ENCODE measurements at regions not wholly inside any gene's neighbourhood (a gene's known extent, or its start where the extent isn't known, plus 50 kb on each side); places are given as distances from the start of the nearest gene placed in this dataset.

DNA sequence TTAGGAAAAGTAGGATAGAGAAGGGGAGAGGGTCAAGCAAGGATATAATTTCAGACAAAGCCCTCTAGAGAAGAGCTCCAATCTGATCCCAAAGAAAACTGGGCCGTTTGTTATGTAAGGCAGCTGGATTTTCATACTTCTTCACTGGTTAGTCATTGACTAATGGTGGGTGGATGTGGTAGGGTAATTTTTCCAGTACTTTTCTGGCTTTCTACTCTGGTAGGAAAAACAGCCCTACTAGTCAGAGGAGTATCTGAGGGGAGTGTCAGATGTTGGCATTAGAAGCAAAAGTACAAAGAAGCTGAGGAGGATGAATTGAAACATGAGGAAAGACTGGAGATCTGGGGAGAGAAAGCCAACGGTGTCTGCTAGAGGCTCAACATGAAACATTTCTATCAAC lies 145.3 kb downstream of the TNFSF18 start:
- Histone ChIP-seq H2BK120ac (ENCODE audit: low read depth, low read length) (no peak overlapping the region), H3K36me3 (replicated peaks in 1 of 2; ENCODE audit: control insufficient read depth in 2 of 2, insufficient read depth in 2 of 2, low read length in 2 of 2) (no peaks in the 10 kb centered on the region), H2AFZ (ENCODE audit: low read length) (no peak overlapping the region), H3K27me3 (ENCODE audit: control insufficient read depth in 3 of 3, insufficient read depth in 3 of 3, low read depth in 1 of 3, low read length in 3 of 3) (no peaks in the 10 kb centered on the region), H3K23ac (ENCODE audit: low read depth, low read length, poor library complexity) (no peak overlapping the region), H3K18ac (ENCODE audit: low read length) (no peak overlapping the region), H3K9me3 (replicated peaks in 1 of 2; ENCODE audit: control insufficient read depth in 2 of 2, insufficient read depth in 1 of 2, low read depth in 1 of 2, low read length in 2 of 2) (no peaks in the 10 kb centered on the region), H4K8ac (ENCODE audit: low read depth, low read length) (no peak overlapping the region), H3K9ac (ENCODE audit: low read depth, low read length, poor library complexity) (no peak overlapping the region), H4K91ac (ENCODE audit: low read depth, low read length, poor library complexity) (no peak overlapping the region), H3K4me2 (ENCODE audit: insufficient read depth, low read length, poor library complexity, severe bottlenecking) (no peak overlapping the region), H3K4me3 (ENCODE audit: low read length in 2 of 2) (no peak overlapping the region), H3K79me1 (ENCODE audit: low read depth, low read length) (no peaks in the 10 kb centered on the region), H2BK12ac (ENCODE audit: low read length) (no peak overlapping the region), H2BK5ac (ENCODE audit: low read length) (no peak overlapping the region), H2AK5ac (ENCODE audit: low read depth, low read length) (no peak overlapping the region), H2BK15ac (ENCODE audit: low read length) (no peak overlapping the region), H3K27ac (replicated peaks; ENCODE audit: low read length) (no peak overlapping the region), H3K4me1 (ENCODE audit: control insufficient read depth in 2 of 2, insufficient read depth in 1 of 2, low read depth in 1 of 2, low read length in 2 of 2) (peaks cover 0 to 5% of the 10 kb centered on the region in 2 donors), H3K14ac (ENCODE audit: low read length) (no peak overlapping the region), H3K4ac (ENCODE audit: low read length) (no peak overlapping the region)
- no CpG with 5 or more reads among the region's 2 CpGs for WGBS, 2 donors (ENCODE audit: extremely low coverage in 2 of 2, insufficient read length in 2 of 2, insufficient replicate concordance in 1 of 2)
- no peak for DNase-seq (ENCODE audit: low spot score)

DNA sequence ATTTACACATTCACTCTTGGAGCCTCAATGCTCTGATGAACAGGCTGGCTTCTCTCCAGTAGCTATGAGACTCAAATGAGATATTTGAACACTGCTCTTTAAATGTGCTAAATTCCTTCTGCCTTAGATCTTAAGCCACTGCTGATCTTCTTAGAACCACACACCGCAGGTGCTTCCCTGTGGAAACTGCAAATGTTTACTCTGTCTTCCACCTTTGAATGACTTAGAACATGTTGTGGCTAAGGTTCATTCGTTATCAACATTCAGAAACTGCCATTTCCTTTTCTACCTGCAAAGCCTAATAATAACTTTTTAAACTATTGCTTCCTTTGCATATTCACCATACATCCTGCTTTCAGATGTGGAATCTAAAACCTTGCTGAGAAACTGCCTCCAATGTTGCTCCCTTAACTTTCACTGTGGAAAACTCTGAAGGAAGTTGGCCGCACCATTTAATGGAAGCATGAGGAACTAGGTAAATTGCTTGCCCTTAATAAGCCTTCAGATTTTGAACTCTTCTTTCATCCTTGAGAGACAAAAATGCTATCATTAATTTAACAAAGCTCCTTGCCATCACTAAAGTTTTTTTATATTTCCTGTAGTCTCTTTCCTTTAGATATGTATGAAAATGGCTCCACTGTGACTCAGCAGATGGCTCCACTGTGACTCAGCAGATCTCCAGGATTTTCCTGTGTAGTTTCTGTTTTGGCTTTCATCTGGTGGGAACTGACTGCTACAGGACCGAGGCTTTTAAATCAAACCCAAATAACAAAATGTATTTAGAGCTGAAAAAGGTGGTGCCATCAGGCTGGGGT lies 143.8 kb downstream of the TNFSF18 start:
- no peak overlapping the region for H2BK5ac ChIP-seq (ENCODE audit: low read length)
- no peak overlapping the region for H2AFZ ChIP-seq (ENCODE audit: low read length)
- H2AK5ac ChIP-seq (ENCODE audit: low read depth, low read length), result no peak overlapping the region
- H3K27ac ChIP-seq (replicated peaks; ENCODE audit: low read length), result no peak overlapping the region
- no peaks in the 10 kb centered on the region for H3K79me1 ChIP-seq (ENCODE audit: low read depth, low read length)
- WGBS, 2 donors (ENCODE audit: extremely low coverage in 2 of 2, insufficient read length in 2 of 2, insufficient replicate concordance in 1 of 2), result no CpG with 5 or more reads among the region's 4 CpGs
- no peak overlapping the region for H2BK15ac ChIP-seq (ENCODE audit: low read length)
- no peak overlapping the region for H3K9ac ChIP-seq (ENCODE audit: low read depth, low read length, poor library complexity)
- no peak overlapping the region for H3K18ac ChIP-seq (ENCODE audit: low read length)
- H3K9me3 ChIP-seq (replicated peaks in 1 of 2; ENCODE audit: control insufficient read depth in 2 of 2, insufficient read depth in 1 of 2, low read depth in 1 of 2, low read length in 2 of 2), result no peaks in the 10 kb centered on the region
- H3K4me3 ChIP-seq (ENCODE audit: low read length in 2 of 2), result no peak overlapping the region
- H2BK120ac ChIP-seq (ENCODE audit: low read depth, low read length), result no peak overlapping the region
- H3K4me1 ChIP-seq (ENCODE audit: control insufficient read depth in 2 of 2, insufficient read depth in 1 of 2, low read depth in 1 of 2, low read length in 2 of 2), result peaks cover 0 to 5% of the 10 kb centered on the region in 2 donors
- no peaks in the 10 kb centered on the region for H3K36me3 ChIP-seq (replicated peaks in 1 of 2; ENCODE audit: control insufficient read depth in 2 of 2, insufficient read depth in 2 of 2, low read length in 2 of 2)
- no peak for DNase-seq (ENCODE audit: low spot score)
- no peak overlapping the region for H2BK12ac ChIP-seq (ENCODE audit: low read length)
- no peaks in the 10 kb centered on the region for H3K27me3 ChIP-seq (ENCODE audit: control insufficient read depth in 3 of 3, insufficient read depth in 3 of 3, low read depth in 1 of 3, low read length in 3 of 3)
- H3K4ac ChIP-seq (ENCODE audit: low read length), result no peak overlapping the region
- no peak overlapping the region for H4K91ac ChIP-seq (ENCODE audit: low read depth, low read length, poor library complexity)
- H3K14ac ChIP-seq (ENCODE audit: low read length), result no peak overlapping the region
- H4K8ac ChIP-seq (ENCODE audit: low read depth, low read length), result no peak overlapping the region
- H3K4me2 ChIP-seq (ENCODE audit: insufficient read depth, low read length, poor library complexity, severe bottlenecking), result no peak overlapping the region
- no peak overlapping the region for H3K23ac ChIP-seq (ENCODE audit: low read depth, low read length, poor library complexity)

- Histone ChIP-seq H3K9me3 (replicated peaks in 1 of 2; ENCODE audit: control insufficient read depth in 2 of 2, insufficient read depth in 1 of 2, low read depth in 1 of 2, low read length in 2 of 2) (peaks cover 3% of the 10 kb centered on the region in 2 donors), H2AK5ac (ENCODE audit: low read depth, low read length) (no peak overlapping the region), H3K27me3 (ENCODE audit: control insufficient read depth in 3 of 3, insufficient read depth in 3 of 3, low read depth in 1 of 3, low read length in 3 of 3) (no peaks in the 10 kb centered on the region), H4K8ac (ENCODE audit: low read depth, low read length) (no peak overlapping the region), H3K18ac (ENCODE audit: low read length) (no peak overlapping the region), H4K91ac (ENCODE audit: low read depth, low read length, poor library complexity) (no peak overlapping the region), H3K14ac (ENCODE audit: low read length) (no peak overlapping the region), H3K4me1 (ENCODE audit: control insufficient read depth in 2 of 2, insufficient read depth in 1 of 2, low read depth in 1 of 2, low read length in 2 of 2) (peaks cover 0 to 5% of the 10 kb centered on the region in 2 donors), H2BK12ac (ENCODE audit: low read length) (no peak overlapping the region), H3K9ac (ENCODE audit: low read depth, low read length, poor library complexity) (no peak overlapping the region), H3K23ac (ENCODE audit: low read depth, low read length, poor library complexity) (no peak overlapping the region), H2AFZ (ENCODE audit: low read length) (no peak overlapping the region), H3K79me1 (ENCODE audit: low read depth, low read length) (no peaks in the 10 kb centered on the region), H3K27ac (replicated peaks; ENCODE audit: low read length) (no peak overlapping the region), H3K4ac (ENCODE audit: low read length) (no peak overlapping the region), H3K4me2 (ENCODE audit: insufficient read depth, low read length, poor library complexity, severe bottlenecking) (no peak overlapping the region), H2BK120ac (ENCODE audit: low read depth, low read length) (no peak overlapping the region), H2BK15ac (ENCODE audit: low read length) (no peak overlapping the region), H2BK5ac (ENCODE audit: low read length) (no peak overlapping the region), H3K36me3 (replicated peaks in 1 of 2; ENCODE audit: control insufficient read depth in 2 of 2, insufficient read depth in 2 of 2, low read length in 2 of 2) (no peaks in the 10 kb centered on the region), H3K4me3 (ENCODE audit: low read length in 2 of 2) (no peak overlapping the region)
- no CpG with 5 or more reads among the region's 2 CpGs for WGBS, 2 donors (ENCODE audit: extremely low coverage in 2 of 2, insufficient read length in 2 of 2, insufficient replicate concordance in 1 of 2)
- DNase-seq (ENCODE audit: low spot score), result no peak
Observed at GRCh38 chr1:172907834-172908326, 142.9 kb downstream of the TNFSF18 start.

DNA sequence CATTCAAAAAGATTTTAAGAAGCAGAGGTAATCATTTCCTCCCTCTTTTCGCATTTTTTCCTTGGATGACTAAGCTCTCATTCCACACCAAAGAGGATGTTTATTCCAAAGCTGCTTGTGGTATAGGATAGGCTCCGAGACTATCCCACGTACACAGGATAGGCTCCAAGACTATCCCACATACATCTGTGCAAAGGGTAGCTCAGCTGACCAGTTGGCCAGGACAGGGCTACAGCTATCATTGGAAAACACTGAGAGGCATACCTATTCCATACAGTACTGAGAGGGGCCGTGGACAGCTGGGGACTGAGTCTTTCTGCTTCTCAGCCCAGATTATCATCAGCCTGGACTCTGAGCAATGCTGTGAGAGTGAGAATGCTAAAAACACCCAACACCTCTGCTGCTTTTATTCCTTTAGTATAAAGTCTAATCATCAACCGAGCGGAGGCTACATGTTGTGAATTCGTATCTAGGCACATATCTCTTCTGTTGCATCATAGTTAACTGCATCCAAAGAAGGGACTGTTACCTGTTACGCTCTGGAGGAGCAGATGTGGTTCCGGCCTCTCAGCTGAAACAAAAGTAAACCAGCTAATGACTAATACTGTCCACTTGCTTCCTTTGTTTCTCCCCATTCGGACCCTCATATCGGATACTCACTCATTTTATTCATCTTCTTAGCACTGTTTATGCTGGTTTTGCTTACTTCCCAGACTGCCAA lies 141.0 kb downstream of the TNFSF18 start:
- no peak overlapping the region for H3K18ac ChIP-seq (ENCODE audit: low read length)
- no peak overlapping the region for H2BK15ac ChIP-seq (ENCODE audit: low read length)
- no peaks in the 10 kb centered on the region for H3K27me3 ChIP-seq (ENCODE audit: control insufficient read depth in 3 of 3, insufficient read depth in 3 of 3, low read depth in 1 of 3, low read length in 3 of 3)
- no peak overlapping the region for H2BK5ac ChIP-seq (ENCODE audit: low read length)
- H4K8ac ChIP-seq (ENCODE audit: low read depth, low read length), result no peak overlapping the region
- no peak overlapping the region for H2BK120ac ChIP-seq (ENCODE audit: low read depth, low read length)
- no peak overlapping the region for H3K4me2 ChIP-seq (ENCODE audit: insufficient read depth, low read length, poor library complexity, severe bottlenecking)
- H3K14ac ChIP-seq (ENCODE audit: low read length), result no peak overlapping the region
- no peak overlapping the region for H2BK12ac ChIP-seq (ENCODE audit: low read length)
- no peak overlapping the region for H3K23ac ChIP-seq (ENCODE audit: low read depth, low read length, poor library complexity)
- H3K4me1 ChIP-seq (ENCODE audit: control insufficient read depth in 2 of 2, insufficient read depth in 1 of 2, low read depth in 1 of 2, low read length in 2 of 2), result no peaks in the 10 kb centered on the region
- no peak overlapping the region for H3K4me3 ChIP-seq (ENCODE audit: low read length in 2 of 2)
- H3K9me3 ChIP-seq (replicated peaks in 1 of 2; ENCODE audit: control insufficient read depth in 2 of 2, insufficient read depth in 1 of 2, low read depth in 1 of 2, low read length in 2 of 2), result peaks cover 3% of the 10 kb centered on the region in 2 donors
- H3K9ac ChIP-seq (ENCODE audit: low read depth, low read length, poor library complexity), result no peak overlapping the region
- no CpG with 5 or more reads among the region's 11 CpGs for WGBS, 2 donors (ENCODE audit: extremely low coverage in 2 of 2, insufficient read length in 2 of 2, insufficient replicate concordance in 1 of 2)
- H2AK5ac ChIP-seq (ENCODE audit: low read depth, low read length), result no peak overlapping the region
- no peak overlapping the region for H2AFZ ChIP-seq (ENCODE audit: low read length)
- no peak overlapping the region for H3K4ac ChIP-seq (ENCODE audit: low read length)
- no peak overlapping the region for H3K27ac ChIP-seq (replicated peaks; ENCODE audit: low read length)
- no peak for DNase-seq (ENCODE audit: low spot score)
- no peak overlapping the region for H4K91ac ChIP-seq (ENCODE audit: low read depth, low read length, poor library complexity)
- no peaks in the 10 kb centered on the region for H3K79me1 ChIP-seq (ENCODE audit: low read depth, low read length)
- no peaks in the 10 kb centered on the region for H3K36me3 ChIP-seq (replicated peaks in 1 of 2; ENCODE audit: control insufficient read depth in 2 of 2, insufficient read depth in 2 of 2, low read length in 2 of 2)
